Hematopoietic multipotent progenitor cell (in vitro differentiated cells): ENCODE measurements at regions not wholly inside any gene's neighbourhood (a gene's known extent, or its start where the extent isn't known, plus 50 kb on each side); places are given as distances from the start of the nearest gene placed in this dataset. TPM values are rescaled to one million over a fixed set of nuclear protein-coding genes. Genes with fewer than 3 reads are reported as not detected.

Experiments used
- DNase-seq, 3 donors: peaks; one replicate each; pipeline ENCODE4 v3.0.0-alpha.2; 2011 to 2015; ENCODE audit warnings: low read depth in 2 of 3, low spot score in 2 of 3
- small RNA-seq: library from RNA; depleted of rRNA; stranded (forward); fragments of <200 nt; gene quantifications from one replicate; pipeline ENCODE3, GENCODE V24; 2012

DNA sequence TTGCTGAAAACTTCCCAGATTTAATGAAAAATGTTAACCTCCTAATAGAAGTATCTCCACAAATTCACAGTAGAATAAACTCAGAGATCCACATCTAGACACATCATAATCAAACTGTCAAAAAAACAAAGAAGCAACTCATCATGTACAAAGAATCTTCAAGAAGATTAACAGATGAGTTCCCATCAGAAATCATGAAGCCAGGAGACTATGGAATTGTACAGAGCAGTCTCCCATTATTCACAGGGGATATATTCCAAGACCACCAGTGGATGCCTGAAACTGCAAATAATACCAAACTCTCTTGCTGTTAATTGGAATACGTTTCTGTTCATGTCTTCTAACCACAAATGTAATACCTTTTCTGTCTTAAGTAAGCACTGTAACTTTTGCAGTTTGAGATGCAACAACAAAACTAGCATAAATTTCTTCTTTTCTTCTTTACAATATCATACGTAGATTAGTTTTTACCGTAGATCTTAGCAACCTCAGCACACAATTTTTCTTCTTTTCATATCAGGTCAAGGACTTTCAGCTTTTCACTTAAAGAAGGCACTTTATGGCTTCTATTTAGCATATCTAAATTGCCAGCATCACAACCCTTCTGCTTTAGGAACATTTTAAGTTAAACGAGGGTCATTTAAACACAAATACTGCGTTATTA lies 70.3 kb upstream of the MIR17HG start:
- peak in 1 of 3 donors; percentile 6 for DNase-seq

DNA sequence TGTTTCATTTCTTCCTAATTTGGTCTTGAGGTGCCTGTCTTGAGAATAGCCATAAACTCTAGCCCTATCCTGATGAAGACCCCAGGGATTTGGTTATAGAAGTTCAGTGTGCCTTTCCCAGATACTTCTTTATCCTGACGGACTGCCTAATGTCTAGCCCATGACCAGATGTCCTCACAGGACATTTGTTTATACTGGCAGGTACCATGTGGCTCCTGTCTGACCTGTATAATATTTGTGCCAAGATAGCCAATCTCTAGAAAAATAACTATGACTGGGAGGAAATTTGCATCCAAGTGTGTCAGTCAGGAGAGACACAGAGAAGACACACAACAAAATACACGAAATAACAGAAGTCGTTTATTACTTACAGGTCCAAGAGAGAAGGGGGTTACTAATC lies 69.2 kb upstream of the MIR17HG start:
- DNase-seq: no peak

DNA sequence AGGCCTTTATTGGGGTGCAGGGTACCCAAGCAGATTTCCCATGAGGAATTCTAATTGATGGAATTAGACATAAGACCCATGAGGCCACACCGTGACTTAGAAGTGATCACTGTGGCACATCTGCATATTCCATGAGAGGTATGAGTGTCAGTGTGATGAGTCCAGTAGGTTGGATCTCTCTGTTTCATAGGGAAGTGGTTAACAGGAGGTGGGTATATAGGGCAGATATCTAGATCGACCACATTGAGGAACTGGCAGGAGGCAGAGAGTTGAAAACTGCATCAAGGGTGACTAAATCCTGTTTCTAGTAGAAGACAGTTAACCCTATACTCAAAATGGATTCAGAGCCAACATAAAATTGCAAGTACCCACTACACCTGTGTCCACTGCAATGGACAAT lies 68.6 kb upstream of the MIR17HG start:
- DNase-seq: peak in 2 of 3 donors; percentile 53 to 89

DNA sequence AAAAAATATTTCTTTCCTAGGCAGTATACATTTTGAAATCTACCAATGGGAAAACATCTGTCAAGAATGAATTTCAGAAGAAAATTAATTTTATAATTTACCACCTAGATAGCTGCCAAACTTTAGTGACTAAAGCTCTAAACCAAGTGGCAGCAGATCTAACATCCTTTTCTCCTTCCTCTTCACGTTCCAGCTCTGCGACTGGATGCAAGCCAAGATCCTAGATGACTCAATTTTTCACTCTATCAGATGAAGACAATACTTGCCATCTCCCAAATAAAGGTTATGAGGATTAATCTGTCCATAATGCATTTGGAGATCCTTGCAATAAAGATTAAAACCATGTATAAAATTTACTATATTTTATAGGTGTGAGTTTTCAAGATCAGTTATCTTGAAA lies 66.7 kb upstream of the MIR17HG start:
- DNase-seq: peak in 2 of 3 donors; percentile 41 to 65

DNA sequence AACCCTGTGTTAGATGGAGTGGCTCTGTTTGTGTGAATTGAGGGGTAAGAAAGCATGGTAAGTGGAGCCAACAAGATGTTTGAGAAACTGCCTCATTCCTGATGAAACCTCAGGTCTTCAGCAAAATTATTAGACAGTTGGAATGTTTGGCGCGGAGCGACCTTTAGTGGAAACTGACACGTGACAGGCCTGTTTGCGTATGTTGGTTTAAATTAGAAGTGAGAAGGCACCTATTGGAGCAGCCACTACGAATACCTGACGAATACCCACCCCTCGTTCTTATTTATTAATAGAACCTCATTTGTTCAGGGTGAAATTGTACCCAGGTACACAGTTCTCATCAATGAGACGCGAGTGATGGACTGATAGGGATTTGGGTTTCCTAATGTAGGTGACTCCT lies 63.2 kb upstream of the MIR17HG start:
- DNase-seq: no peak

DNA sequence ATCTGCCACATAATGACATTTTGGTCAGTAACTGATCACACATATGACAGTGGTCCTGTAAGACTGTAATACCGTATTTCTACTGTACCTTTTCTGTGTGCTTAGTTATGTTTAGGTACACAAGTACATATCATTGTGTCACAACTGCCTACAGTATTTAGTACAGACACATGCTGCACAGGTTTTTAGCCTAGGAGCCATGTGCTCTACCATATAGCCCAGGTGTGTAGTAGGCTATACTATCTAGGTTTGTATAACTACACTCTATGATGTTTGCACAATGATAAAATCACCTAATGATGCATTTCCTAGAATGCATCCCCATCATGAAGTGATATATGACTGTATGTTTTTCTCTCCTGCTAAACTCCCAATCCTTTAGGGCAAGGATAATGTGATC lies 61.2 kb upstream of the MIR17HG start:
- no peak for DNase-seq

DNA sequence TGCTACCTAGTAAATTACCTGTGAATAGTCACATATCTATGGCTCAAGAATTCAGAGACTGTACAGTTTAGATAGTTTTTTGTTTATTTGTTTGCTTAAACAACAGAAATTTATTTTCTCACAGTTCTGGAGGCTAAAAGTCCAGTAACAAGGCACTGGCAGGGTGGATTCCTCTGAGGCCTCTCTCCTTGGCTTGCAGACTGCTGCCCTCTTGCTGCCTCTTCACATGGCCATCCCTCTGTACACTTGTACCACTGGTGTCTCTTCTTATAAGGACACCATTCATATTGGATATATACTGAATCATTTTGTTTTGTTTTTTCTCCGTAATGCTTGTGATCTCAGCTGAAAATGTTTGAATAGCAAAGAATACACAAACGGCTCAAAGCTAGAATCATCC lies 56.4 kb upstream of the MIR17HG start:
- no peak for DNase-seq

DNA sequence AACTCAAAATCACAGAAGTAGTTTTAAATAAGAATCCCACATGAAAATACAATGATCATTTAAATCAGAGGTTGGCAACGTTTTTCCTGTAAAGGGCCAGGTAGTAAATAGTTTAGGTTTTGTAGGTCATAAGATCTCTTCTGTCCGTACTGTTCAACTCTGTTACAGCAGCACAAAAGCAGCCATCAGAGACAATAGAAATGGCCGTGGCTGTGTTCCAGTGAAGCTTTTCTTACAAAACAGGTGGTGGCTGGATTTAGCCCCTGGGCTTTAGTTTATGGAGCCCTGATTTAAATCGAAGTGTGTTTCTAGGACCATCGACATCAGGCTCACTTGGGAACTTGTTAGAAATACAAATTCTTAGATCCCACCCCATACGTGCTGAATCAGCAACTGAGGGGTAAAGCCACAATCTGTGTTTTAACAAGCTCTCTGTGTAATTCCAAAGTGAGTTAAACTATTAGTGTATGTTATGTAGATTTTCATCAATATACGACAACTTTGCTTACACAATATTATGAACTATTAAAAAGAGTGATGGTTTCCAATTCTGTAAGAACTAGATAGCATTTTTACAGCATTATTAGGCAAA lies 54.8 kb upstream of the MIR17HG start:
- DNase-seq: no peak

DNA sequence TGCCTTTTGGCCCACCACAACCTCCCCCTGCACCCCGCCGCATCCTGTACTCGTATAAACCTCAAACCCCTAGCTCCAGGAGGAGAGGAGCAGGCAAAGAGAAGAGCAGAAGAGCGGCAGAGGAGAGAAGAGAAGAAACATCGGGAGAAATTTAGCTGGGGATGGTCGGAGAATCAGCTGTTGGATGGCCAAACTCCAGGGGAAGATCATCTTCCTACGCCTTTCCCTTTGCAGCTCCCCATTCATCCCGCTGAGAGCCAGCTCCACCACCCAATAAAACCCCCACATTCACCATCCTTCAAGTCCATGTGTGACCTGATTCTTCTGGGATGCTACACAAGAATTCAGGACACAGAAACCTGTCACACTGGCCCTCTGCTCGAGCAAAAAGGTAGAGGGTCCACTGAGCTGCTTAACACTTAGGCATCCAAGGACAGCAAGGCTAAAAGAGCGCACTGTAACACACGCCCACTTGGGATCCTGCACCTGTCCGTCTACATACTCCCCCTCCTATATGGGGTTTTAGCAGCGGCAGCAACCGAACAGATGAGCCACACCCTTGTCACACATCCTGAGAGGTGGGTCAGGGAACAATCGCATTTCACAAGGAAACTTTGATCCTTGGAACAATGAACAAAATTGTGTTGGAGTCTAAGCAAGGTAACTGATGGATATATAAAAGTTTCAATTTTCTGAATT lies 51.6 kb upstream of the MIR17HG start:
- DNase-seq: no peak

DNA sequence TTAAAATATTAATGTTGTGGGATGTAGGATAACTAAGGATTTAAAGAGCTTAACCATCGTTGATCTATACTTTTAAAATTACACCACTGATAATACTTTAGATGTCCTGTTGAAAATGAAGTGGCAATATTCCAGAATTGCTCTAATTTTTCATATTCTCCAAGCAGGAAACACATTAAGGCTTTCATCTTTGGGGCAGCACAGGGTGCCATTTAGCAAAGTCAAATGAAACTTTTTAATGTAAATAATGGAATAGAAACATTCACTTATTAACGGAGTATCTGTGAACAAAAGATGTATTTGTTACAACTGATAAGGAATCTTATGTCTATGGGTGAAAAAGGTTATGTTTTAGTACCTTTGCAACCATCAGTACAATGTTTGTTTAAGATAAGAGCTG lies 50.0 kb upstream of the MIR17HG start:
- no peak for DNase-seq

Small RNA genes lying in the stretch of these regions (small RNA-seq; reads per million reads assigned to genes)
- not detected for gene AL445647.2
- gene BRK1P2: not detected
- gene RF00212: not detected
- not detected for gene RNA5SP34
- not detected for gene RNU6-75P
